ENCODE measurements at regions not wholly inside any gene's neighbourhood (a gene's known extent, or its start where the extent isn't known, plus 50 kb on each side); places are given as distances from the start of the nearest gene placed in this dataset.

- TF ChIP-seq, protein P1, sequence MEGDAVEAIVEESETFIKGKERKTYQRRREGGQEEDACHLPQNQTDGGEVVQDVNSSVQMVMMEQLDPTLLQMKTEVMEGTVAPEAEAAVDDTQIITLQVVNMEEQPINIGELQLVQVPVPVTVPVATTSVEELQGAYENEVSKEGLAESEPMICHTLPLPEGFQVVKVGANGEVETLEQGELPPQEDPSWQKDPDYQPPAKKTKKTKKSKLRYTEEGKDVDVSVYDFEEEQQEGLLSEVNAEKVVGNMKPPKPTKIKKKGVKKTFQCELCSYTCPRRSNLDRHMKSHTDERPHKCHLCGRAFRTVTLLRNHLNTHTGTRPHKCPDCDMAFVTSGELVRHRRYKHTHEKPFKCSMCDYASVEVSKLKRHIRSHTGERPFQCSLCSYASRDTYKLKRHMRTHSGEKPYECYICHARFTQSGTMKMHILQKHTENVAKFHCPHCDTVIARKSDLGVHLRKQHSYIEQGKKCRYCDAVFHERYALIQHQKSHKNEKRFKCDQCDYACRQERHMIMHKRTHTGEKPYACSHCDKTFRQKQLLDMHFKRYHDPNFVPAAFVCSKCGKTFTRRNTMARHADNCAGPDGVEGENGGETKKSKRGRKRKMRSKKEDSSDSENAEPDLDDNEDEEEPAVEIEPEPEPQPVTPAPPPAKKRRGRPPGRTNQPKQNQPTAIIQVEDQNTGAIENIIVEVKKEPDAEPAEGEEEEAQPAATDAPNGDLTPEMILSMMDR (IDR thresholded peaks at IDR 0.05; ENCODE audit: extremely low read depth, missing control alignments): no peak
- DNase-seq (ENCODE audit: low spot score): no peak
These were observed 432.7 kb upstream of the KLF4 start for GRCh38 chr9:107922260-107922659.

GRCh38 chr9:107919263-107919662, 429.7 kb upstream of the KLF4 start:
- DNase-seq (ENCODE audit: low spot score): no peak
- TF ChIP-seq, protein P1 (IDR thresholded peaks at IDR 0.05; ENCODE audit: extremely low read depth, missing control alignments): no peak

- DNase-seq (ENCODE audit: low spot score): no peak
- TF ChIP-seq, protein P1 (IDR thresholded peaks at IDR 0.05; ENCODE audit: extremely low read depth, missing control alignments): no peak
These were observed 429.2 kb upstream of the KLF4 start for GRCh38 chr9:107918749-107919148.

GRCh38 chr9:107914151-107914550, 424.6 kb upstream of the KLF4 start:
- TF ChIP-seq, protein P1 (IDR thresholded peaks at IDR 0.05; ENCODE audit: extremely low read depth, missing control alignments): no peak
- no peak for DNase-seq (ENCODE audit: low spot score)

DNA sequence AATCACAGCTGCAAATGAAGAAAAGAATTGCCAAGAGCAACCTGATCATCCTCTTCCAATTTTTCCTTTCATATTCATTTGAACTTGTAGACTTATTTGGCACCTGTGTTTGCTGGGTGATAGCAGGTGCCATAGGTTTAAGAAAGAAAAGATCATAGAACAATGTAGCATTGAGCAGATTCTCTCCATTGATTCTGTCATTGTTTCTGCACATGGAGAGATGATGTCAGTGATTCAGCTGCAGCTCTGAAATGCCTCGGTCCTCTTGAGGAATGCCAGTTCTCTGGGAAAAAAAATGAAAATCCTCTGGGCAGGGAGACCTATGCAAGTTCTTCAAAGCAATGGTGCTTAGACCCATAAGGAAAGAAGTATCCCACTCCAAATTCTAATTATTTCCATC, 418.1 kb upstream of the KLF4 start:
- TF ChIP-seq, protein P1 (IDR thresholded peaks at IDR 0.05; ENCODE audit: extremely low read depth, missing control alignments): no peak
- no peak for DNase-seq (ENCODE audit: low spot score)

DNA sequence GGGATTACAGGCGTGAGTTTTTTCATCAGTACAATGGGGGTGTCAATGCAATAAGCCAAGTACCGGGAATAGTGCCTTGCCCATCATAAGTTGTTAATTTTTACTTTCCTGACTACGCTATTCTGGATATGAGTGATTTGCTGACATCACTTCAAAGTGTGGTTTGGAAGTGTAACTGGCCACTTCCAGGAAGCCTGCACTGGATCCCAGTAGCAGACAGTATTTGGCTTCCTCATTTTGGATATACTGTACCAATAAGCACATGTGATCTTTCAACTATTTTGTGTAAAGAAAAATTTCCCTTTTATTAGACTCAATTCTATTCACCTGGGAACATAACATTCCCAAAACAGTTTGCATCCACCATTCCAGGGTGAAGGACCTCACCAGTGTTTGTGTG, 417.7 kb upstream of the KLF4 start:
- TF ChIP-seq, protein P1 (IDR thresholded peaks at IDR 0.05; ENCODE audit: extremely low read depth, missing control alignments): no peak

DNA sequence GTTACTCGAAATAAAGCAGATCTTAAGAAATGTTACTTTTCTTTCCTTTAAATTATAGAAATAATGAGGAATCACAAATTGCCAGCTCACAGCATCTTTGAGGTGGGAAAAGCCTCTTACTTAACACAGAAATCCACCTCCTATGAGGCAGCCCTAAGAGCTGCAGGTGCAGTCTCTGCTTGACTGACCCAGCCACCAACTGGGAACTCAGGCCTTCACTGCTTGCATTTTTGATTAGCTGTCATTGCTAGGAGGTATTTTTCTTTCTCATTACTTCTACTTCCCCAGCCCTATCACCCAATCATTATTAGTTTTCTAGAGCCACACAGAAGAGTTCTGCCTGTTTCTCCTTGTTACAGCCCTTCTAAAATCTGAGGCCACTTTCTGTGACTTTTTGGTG, 416.5 kb upstream of the KLF4 start:
- no peak for DNase-seq (ENCODE audit: low spot score)
- TF ChIP-seq, protein P1 (IDR thresholded peaks at IDR 0.05; ENCODE audit: extremely low read depth, missing control alignments): no peak

More for the DNA sequence above, 417.7 kb upstream of the KLF4 start:
- no peak for DNase-seq (ENCODE audit: low spot score)
